ENCODE measurements at regions not wholly inside any gene's neighbourhood (a gene's known extent, or its start where the extent isn't known, plus 50 kb on each side); places are given as distances from the start of the nearest gene placed in this dataset.

GRCh38 chr5:136586196-136586595, 220.9 kb upstream of the TRPC7 start:
- Histone ChIP-seq H3K4me1 (ENCODE audit: control insufficient read depth, insufficient read depth, low read length) (no peaks in the 10 kb centered on the region), H3K9ac (ENCODE audit: control insufficient read depth, insufficient read depth, low read length) (no peak overlapping the region), H4K20me1 (ENCODE audit: control insufficient read depth, insufficient read depth) (no peaks in the 10 kb centered on the region), H3K36me3 (ENCODE audit: control insufficient read depth in 2 of 2, insufficient read depth in 2 of 2, low read length in 1 of 2) (no peaks in the 10 kb centered on the region), H3K9me3 (replicated peaks; ENCODE audit: control insufficient read depth, insufficient read depth, low read length) (no peaks in the 10 kb centered on the region), H3K4me2 (ENCODE audit: control insufficient read depth, insufficient read depth) (no peak overlapping the region), H3K27ac (ENCODE audit: control insufficient read depth, insufficient read depth) (no peak overlapping the region), H3K27me3 (replicated peaks in 1 of 2; ENCODE audit: control insufficient read depth in 2 of 2, insufficient read depth in 2 of 2, low read length in 1 of 2) (no peaks in the 10 kb centered on the region), H3K79me2 (ENCODE audit: control insufficient read depth, insufficient read depth, low read length) (no peaks in the 10 kb centered on the region), H2AFZ (ENCODE audit: control insufficient read depth, low read depth, low read length) (no peak overlapping the region), H3K4me3 (no peak overlapping the region)
- in situ Hi-C loops (cut with MboI) (no loop called here), intact Hi-C loops (cut with micrococcal nuclease; ENCODE audit: unreplicated experiment) (no loop called here)
- FAIRE-seq (no peak), DNase-seq (ENCODE audit: low read depth, low spot score) (no peak), ATAC-seq (no peak)
- ChIA-PET SMC1A (ENCODE audit: uncharacterized antibody, unreplicated experiment) (no interaction called here), RAD21 (ENCODE audit: unreplicated experiment) (no interaction called here), CTCF (no interaction called here), POLR2A (no interaction called here)
- BruUV-seq (replicated peaks): no TSS peak
- 52% methylated on average over 2 of the region's 2 CpGs for WGBS (ENCODE audit: insufficient coverage, insufficient replicate concordance, low lambda C conversion rate, missing lambda C conversion rate)
- no peak for TF ChIP-seq ZSCAN29 (IDR thresholded peaks at IDR 0.05)
- no peak for TF ChIP-seq SMAD1 (IDR thresholded peaks at IDR 0.05; ENCODE audit: low read depth, partially characterized antibody)
- no peak for TF ChIP-seq POLR2A (IDR thresholded peaks at IDR 0.05; ENCODE audit: low read depth, low read length)
- TF ChIP-seq ELK1 (IDR thresholded peaks at IDR 0.05; ENCODE audit: low read depth, low read length): no peak
- no peak for TF ChIP-seq RAD21 (IDR thresholded peaks at IDR 0.05; ENCODE audit: insufficient read depth, low read depth, low read length)

- Histone ChIP-seq H3K36me3 (ENCODE audit: control insufficient read depth in 2 of 2, insufficient read depth in 2 of 2, low read length in 1 of 2) (no peaks in the 10 kb centered on the region), H3K9me3 (replicated peaks; ENCODE audit: control insufficient read depth, insufficient read depth, low read length) (no peaks in the 10 kb centered on the region), H3K79me2 (ENCODE audit: control insufficient read depth, insufficient read depth, low read length) (no peaks in the 10 kb centered on the region), H2AFZ (ENCODE audit: control insufficient read depth, low read depth, low read length) (no peak overlapping the region), H3K9ac (ENCODE audit: control insufficient read depth, insufficient read depth, low read length) (no peak overlapping the region), H3K27me3 (replicated peaks in 1 of 2; ENCODE audit: control insufficient read depth in 2 of 2, insufficient read depth in 2 of 2, low read length in 1 of 2) (no peaks in the 10 kb centered on the region), H4K20me1 (ENCODE audit: control insufficient read depth, insufficient read depth) (no peaks in the 10 kb centered on the region), H3K4me1 (ENCODE audit: control insufficient read depth, insufficient read depth, low read length) (no peaks in the 10 kb centered on the region), H3K4me3 (no peak overlapping the region), H3K4me2 (ENCODE audit: control insufficient read depth, insufficient read depth) (no peak overlapping the region), H3K27ac (ENCODE audit: control insufficient read depth, insufficient read depth) (no peak overlapping the region)
- ChIA-PET CTCF (no interaction called here), RAD21 (ENCODE audit: unreplicated experiment) (no interaction called here), POLR2A (no interaction called here), SMC1A (ENCODE audit: uncharacterized antibody, unreplicated experiment) (no interaction called here)
- in situ Hi-C loops (cut with MboI): no loop called here
- no TSS peak for BruUV-seq (replicated peaks)
- ATAC-seq (no peak), FAIRE-seq (no peak), DNase-seq (ENCODE audit: low read depth, low spot score) (no peak)
- intact Hi-C loops (cut with micrococcal nuclease; ENCODE audit: unreplicated experiment): no loop called here
- 69% methylated on average over 4 of the region's 4 CpGs for WGBS (ENCODE audit: insufficient coverage, insufficient replicate concordance, low lambda C conversion rate, missing lambda C conversion rate)
- TF ChIP-seq SREBF2 (IDR thresholded peaks at IDR 0.05; ENCODE audit: low read length) (no peak), SIX5 (IDR thresholded peaks at IDR 0.05; ENCODE audit: low read depth, low read length, severe bottlenecking) (no peak), MLLT1 (IDR thresholded peaks at IDR 0.05) (no peak), IRF4 (IDR thresholded peaks at IDR 0.05; ENCODE audit: low read depth, low read length) (no peak), HCFC1 (IDR thresholded peaks at IDR 0.05; ENCODE audit: low read length) (no peak), PML (IDR thresholded peaks at IDR 0.05; ENCODE audit: low read length) (no peak), ZNF384 (IDR thresholded peaks at IDR 0.05; ENCODE audit: borderline replicate concordance, low read depth, low read length) (no peak), SRF (IDR thresholded peaks at IDR 0.05; ENCODE audit: low read depth in 2 of 2, low read length in 2 of 2) (no peak), MTA3 (IDR thresholded peaks at IDR 0.05; ENCODE audit: borderline replicate concordance, low read length) (no peak), BCLAF1 (IDR thresholded peaks at IDR 0.05) (no peak), CEBPB (IDR thresholded peaks at IDR 0.05; ENCODE audit: borderline replicate concordance in 1 of 2, low read depth in 2 of 2, low read length in 2 of 2) (no peak)
Observed at GRCh38 chr5:136584474-136584873, 219.1 kb upstream of the TRPC7 start.

Measured in GM12878 (cell line).